Activated CD4-positive, alpha-beta T cell treated with anti-CD3 and anti-CD28 coated beads, Interleukin-2, amount 50 U/mL, for 24 hours (primary cell): ENCODE measurements at regions not wholly inside any gene's neighbourhood (a gene's known extent, or its start where the extent isn't known, plus 50 kb on each side); places are given as distances from the start of the nearest gene placed in this dataset.

Source experiments
- DNase-seq, 2 donors: peaks; one replicate each; pipeline ENCODE4 v3.0.0-alpha.2; 2020; ENCODE audit warnings: low read depth in 1 of 2, low spot score in 1 of 2

GRCh38 chr5:143506836-143507552 is 103.5 kb upstream of the NR3C1 start:
- DNase-seq, result no peak

GRCh38 chr5:143505934-143506333 is 102.4 kb upstream of the NR3C1 start:
- DNase-seq, result no peak

GRCh38 chr5:143505354-143505753 is 101.9 kb upstream of the NR3C1 start:
- no peak for DNase-seq

GRCh38 chr5:143501310-143502044 is 98.0 kb upstream of the NR3C1 start:
- DNase-seq, result no peak

GRCh38 chr5:143499480-143500114 is 96.1 kb upstream of the NR3C1 start:
- no peak for DNase-seq

- no peak for DNase-seq
Measured at GRCh38 chr5:143498821-143499220, 95.3 kb upstream of the NR3C1 start.

GRCh38 chr5:143497749-143498148 is 94.3 kb upstream of the NR3C1 start:
- DNase-seq, result no peak

- DNase-seq, result no peak
Measured at GRCh38 chr5:143496943-143497342, 93.5 kb upstream of the NR3C1 start.

GRCh38 chr5:143495821-143496275 is 92.4 kb upstream of the NR3C1 start:
- DNase-seq, result no peak

GRCh38 chr5:143495110-143495509 is 91.6 kb upstream of the NR3C1 start:
- DNase-seq, result no peak

GRCh38 chr5:143494595-143494994 is 91.1 kb upstream of the NR3C1 start:
- no peak for DNase-seq

GRCh38 chr5:143494162-143494561 is 90.7 kb upstream of the NR3C1 start:
- DNase-seq, result no peak

- DNase-seq, result no peak
Measured at GRCh38 chr5:143492783-143493182, 89.3 kb upstream of the NR3C1 start.

- DNase-seq, result no peak
Measured at GRCh38 chr5:143491646-143492045, 88.2 kb upstream of the NR3C1 start.

GRCh38 chr5:143488381-143488780 is 84.9 kb upstream of the NR3C1 start:
- DNase-seq, result no peak

GRCh38 chr5:143484601-143485000 is 81.1 kb upstream of the NR3C1 start:
- no peak for DNase-seq

- DNase-seq, result no peak
Measured at GRCh38 chr5:143481697-143482531, 78.4 kb upstream of the NR3C1 start.

- DNase-seq, result no peak
Measured at GRCh38 chr5:143480001-143480400, 76.5 kb upstream of the NR3C1 start.

GRCh38 chr5:143479394-143479793 is 75.9 kb upstream of the NR3C1 start:
- DNase-seq, result no peak

GRCh38 chr5:143476601-143477211 is 73.2 kb upstream of the NR3C1 start:
- DNase-seq, result no peak

- DNase-seq, result no peak
Measured at GRCh38 chr5:143474616-143475015, 71.1 kb upstream of the NR3C1 start.
